ENCODE measurements at regions not wholly inside any gene's neighbourhood (a gene's known extent, or its start where the extent isn't known, plus 50 kb on each side); places are given as distances from the start of the nearest gene placed in this dataset.
A peak's percentile ranks its signal among the peaks of the same experiment; 100 is the strongest.
"Not testable (repeated sequence)": the region's sequence is repeated elsewhere in the genome, so short reads cannot be mapped to it uniquely, and the experiment has no call there.

DNA sequence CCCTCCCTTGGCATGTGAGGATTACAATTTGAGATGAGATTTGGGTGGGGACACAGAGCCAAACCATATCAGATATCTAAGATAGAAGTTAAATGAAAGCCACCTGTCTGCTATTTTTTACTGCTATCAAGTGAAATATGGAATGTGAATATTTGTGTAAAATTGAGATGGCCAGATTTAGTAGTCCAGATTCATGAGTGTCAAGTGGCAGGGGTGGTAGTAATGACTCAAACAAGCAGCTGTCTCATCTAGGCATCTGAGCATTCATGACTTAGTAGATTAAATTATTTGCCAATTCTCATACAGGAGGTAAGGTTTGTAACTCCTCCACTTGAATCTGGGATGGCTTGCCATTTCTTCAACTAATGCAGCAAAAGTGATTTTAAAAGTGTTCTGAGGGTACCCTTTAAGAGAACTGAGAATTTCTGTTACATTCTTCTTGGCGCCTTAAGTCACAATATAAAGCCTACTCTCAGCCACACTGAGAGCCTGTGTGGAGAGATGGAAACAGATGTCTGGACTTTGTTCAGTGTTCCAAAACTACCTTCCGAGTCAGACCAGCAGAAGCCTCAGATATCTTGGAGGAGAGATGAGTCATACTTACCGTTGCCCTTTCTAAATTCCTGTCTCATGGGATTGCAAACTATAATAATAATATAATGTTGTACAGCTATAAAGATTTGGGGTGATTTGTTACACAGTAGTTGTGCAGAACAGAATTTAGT, 1065.6 kb upstream of the TMPRSS15 start:
- TF ChIP-seq, protein P1, sequence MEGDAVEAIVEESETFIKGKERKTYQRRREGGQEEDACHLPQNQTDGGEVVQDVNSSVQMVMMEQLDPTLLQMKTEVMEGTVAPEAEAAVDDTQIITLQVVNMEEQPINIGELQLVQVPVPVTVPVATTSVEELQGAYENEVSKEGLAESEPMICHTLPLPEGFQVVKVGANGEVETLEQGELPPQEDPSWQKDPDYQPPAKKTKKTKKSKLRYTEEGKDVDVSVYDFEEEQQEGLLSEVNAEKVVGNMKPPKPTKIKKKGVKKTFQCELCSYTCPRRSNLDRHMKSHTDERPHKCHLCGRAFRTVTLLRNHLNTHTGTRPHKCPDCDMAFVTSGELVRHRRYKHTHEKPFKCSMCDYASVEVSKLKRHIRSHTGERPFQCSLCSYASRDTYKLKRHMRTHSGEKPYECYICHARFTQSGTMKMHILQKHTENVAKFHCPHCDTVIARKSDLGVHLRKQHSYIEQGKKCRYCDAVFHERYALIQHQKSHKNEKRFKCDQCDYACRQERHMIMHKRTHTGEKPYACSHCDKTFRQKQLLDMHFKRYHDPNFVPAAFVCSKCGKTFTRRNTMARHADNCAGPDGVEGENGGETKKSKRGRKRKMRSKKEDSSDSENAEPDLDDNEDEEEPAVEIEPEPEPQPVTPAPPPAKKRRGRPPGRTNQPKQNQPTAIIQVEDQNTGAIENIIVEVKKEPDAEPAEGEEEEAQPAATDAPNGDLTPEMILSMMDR (conservative IDR thresholded peaks at IDR 0.05; ENCODE audit: low read depth, low read length), result no peak
- DNase-seq (ENCODE audit: low read depth), result peak; percentile 83
- H3K4me3 ChIP-seq (ENCODE audit: low read depth, low read length), result no peak overlapping the region

DNA sequence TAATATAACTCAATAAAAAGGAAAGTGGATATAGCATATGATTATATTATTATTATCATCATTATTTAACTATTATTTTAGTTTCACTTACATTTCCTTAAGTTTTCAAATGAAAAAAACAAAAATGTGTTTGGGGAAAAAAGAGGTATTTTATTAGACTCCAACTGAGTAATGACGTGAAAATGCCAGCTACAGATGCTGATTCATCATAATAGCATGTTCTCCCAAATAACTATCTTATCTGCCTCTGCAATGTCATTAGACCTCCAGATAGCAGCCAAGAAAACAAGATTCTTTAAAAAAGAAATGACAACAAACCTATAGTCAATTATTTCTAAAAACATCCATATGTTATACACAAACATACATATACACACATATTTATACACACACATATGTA, 1071.9 kb upstream of the TMPRSS15 start:
- DNase-seq (ENCODE audit: low read depth), result peak; percentile 92
- H3K4me3 ChIP-seq (ENCODE audit: low read depth, low read length), result no peak overlapping the region
- TF ChIP-seq, protein P1 (conservative IDR thresholded peaks at IDR 0.05; ENCODE audit: low read depth, low read length), result no peak

DNA sequence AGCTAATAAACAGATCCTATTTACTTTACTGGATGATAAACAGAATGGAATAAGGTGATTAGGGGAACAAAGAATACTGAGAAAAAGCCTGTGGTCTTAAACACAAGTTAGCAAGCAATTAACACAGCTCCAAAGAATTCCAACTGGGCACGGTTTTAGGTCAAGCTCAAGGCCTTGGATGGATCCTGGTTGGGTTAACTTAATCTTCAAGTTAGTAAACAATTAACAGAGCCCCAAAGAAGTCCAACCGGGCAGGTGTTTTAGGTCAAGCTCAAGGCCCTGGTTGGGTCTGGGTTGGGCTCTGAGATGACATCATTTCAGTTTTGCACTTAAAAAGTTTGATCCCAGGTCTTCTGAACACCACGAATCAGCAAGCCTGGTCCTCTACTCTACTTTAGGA, 1086.3 kb upstream of the TMPRSS15 start:
- DNase-seq (ENCODE audit: low read depth), result no peak
- TF ChIP-seq, protein P1 (conservative IDR thresholded peaks at IDR 0.05; ENCODE audit: low read depth, low read length), result no peak
- H3K4me3 ChIP-seq (ENCODE audit: low read depth, low read length), result no peak overlapping the region

GRCh38 chr21:19490481-19490880, 1086.9 kb upstream of the TMPRSS15 start:
- no peak for DNase-seq (ENCODE audit: low read depth)
- H3K4me3 ChIP-seq (ENCODE audit: low read depth, low read length), result no peak overlapping the region
- TF ChIP-seq, protein P1 (conservative IDR thresholded peaks at IDR 0.05; ENCODE audit: low read depth, low read length), result no peak

DNA sequence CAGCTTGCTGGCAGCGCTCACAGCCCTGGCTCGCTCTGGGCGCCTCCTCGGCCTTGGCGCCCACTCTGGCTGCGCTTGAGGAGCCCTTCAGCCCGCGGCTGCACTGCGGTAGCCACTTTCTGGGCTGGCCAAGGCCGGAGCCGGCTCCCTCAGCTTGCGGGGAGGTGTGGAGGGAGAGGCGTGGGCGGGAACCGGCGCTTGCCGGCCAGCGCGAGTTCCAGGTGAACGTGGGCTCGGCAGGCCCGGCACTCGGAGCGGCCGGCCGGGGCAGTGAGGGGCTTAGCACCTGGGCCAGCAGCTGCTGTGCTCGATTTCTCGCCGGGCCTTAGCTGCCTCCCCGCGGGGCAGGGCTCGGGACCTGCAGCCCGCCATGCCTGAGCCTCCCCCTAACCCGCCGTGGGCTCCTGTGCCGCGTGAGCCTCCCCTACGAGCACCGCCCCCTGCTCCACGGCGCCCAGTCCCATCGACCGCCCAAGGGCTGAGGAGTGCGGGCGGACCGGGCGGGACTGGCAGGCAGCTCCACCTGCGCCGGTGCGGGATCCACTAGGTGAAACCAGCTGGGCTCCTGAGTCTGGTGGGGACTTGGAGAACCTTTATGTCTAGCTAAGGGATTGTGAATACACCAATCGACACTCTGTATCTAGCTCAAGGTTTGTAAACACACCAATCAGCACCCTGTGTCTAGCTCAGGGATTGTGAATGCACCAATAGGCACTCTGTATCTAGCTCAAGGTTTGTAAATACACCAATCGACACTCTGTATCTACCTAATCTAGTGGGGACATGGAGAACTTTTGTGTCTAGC, 1090.1 kb upstream of the TMPRSS15 start:
- H3K4me3 ChIP-seq (ENCODE audit: low read depth, low read length); DNase-seq (ENCODE audit: low read depth): not testable (repeated sequence)

DNA sequence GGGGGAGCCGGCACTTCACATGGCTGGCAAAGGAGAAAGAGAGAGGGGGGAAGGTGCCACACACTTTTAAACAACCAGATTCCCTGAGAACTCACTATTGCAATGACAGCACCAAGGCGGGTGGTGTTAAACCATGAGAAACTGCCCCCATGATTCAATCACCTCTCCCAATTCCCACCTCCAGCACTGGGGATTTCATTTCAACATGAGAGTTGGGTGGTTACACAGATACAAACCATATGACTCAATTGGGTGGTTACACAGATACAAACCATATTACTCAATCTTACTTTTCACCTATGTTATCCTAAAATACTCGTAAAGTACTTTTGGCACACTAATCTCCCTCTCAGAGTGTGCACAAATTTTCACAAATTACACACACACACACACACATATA, 1097.5 kb upstream of the TMPRSS15 start:
- no peak overlapping the region for H3K4me3 ChIP-seq (ENCODE audit: low read depth, low read length)
- TF ChIP-seq, protein P1 (conservative IDR thresholded peaks at IDR 0.05; ENCODE audit: low read depth, low read length), result no peak
- no peak for DNase-seq (ENCODE audit: low read depth)

- DNase-seq (ENCODE audit: low read depth), result peak; percentile 52
- TF ChIP-seq, protein P1 (conservative IDR thresholded peaks at IDR 0.05; ENCODE audit: low read depth, low read length), result peak; percentile 58
- H3K4me3 ChIP-seq (ENCODE audit: low read depth, low read length), result no peak overlapping the region
Measured at GRCh38 chr21:19507682-19508260, 1104.2 kb upstream of the TMPRSS15 start.
